GM10847 (cell line): ENCODE measurements at regions not wholly inside any gene's neighbourhood (a gene's known extent, or its start where the extent isn't known, plus 50 kb on each side); places are given as distances from the start of the nearest gene placed in this dataset.

Experiments
- POLR2A ChIP-seq: IDR thresholded peaks from 2 replicates; pipeline ENCODE4 v1.6.1; 2011; ENCODE audit not compliant: insufficient read length; ENCODE audit errors: extremely low read depth

GRCh38 chr14:65329911-65330310 is 82.6 kb upstream of the FUT8 start:
- no peak for TF ChIP-seq POLR2A

- no peak for TF ChIP-seq POLR2A
Measured at GRCh38 chr14:65330416-65330815, 82.1 kb upstream of the FUT8 start.

DNA sequence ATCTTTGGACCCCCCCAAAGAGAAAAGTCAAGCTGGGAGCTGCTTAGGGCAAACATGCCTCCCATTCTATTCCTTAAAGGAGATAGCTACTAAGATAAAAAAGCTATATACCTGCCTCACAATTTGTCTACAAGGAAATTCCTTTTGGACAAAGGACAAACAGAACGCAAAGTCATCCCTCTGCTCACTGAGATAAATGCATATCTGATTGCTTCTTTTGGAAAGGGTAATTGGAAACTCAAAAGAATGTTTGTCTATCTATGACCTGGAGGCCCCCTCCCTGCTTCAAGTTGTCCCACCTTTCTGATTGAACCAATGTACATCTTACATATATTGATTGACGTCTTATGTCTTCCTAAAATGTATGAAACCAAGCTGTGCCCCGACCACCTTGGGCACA is 80.9 kb upstream of the FUT8 start:
- TF ChIP-seq POLR2A = no peak

DNA sequence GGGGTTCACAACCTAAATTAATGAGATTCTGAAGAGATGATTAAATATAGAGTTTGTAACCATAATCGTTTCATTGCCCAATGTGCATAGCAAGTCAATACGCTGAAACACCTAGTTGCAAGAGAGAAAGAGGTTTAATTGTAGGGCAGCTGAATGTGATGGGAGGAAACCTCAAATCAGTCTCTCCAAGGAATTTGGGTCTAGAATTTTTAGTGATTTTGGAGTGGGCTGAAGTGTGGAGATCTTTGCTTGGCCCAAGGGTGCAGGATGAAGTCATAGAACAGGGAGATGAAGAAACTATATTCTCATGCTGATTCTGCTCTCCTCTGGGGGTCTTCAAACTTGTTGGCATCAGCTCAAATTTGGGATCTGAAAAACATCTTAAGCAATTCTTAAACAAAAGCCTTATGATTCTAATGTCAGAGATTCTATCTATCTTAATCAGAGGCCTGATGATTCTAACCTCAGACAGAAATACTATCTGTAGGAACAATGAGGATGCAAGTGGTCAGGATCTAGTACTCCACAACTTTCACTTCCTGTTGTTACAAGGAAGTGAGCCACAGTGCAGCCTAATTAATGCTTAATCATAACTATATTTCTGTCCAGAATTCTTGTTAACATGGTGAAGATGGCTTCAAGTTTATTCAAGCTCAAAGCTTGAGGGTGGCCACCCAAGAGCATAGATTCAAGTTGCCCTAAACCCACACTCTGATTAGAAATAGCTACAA is 80.2 kb upstream of the FUT8 start:
- TF ChIP-seq POLR2A = no peak

GRCh38 chr14:65333943-65334687 is 78.4 kb upstream of the FUT8 start:
- TF ChIP-seq POLR2A = no peak

DNA sequence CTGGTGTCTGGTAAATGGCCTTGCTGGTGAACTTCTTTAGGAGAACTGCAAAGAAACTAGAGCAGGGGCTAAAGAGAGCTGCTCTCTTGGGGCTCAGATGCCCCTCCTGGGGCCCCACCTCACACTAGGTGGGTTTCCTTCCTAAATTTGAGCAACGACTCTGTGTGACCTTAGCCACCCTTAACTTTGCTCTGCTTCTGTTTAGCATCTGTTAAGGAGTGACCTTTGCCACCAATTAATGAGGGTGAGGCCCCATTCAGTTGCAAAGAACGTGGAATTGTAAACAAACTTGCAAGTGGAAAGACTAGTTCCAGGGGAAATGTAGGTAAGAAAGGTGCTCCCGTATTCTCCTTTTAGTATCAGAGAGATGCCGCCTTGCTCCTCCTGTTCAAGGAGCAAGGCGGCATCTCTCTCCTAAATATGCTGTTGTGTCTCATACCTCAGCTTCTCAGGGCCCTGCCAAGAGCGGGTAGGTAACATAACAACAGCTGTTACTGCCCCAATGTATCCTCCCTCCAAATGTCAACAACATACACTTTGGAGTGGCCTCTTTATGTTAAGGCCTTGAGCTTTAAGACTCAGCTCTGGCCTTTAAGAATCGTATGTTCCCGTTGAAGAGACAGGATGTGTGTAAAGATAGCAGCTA is 77.6 kb upstream of the FUT8 start:
- TF ChIP-seq POLR2A = no peak

DNA sequence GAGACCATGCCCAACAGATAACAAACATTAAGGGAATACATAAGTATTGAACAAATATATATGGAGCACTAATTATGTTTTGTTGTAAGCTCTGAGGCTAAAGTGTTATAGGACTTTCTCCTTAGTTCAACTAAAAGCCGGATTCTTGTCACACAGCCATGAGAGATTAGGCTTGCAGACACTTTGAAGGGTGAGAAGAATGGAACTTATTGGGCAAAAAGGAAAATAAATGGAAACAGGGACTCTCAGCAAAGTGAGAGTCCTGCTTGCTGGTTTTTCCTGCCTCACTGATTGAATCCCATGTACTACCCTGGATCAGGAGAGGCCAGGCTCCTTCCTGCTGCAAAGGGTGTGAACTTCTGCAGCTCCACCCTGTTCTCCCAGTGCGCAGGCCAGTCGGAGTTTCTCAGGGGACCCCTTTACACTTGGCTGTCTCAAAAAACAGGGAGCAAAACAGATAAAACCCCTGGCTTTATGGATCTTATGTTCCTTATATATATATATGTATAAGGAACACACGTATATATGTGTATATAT is 77.1 kb upstream of the FUT8 start:
- no peak for TF ChIP-seq POLR2A

DNA sequence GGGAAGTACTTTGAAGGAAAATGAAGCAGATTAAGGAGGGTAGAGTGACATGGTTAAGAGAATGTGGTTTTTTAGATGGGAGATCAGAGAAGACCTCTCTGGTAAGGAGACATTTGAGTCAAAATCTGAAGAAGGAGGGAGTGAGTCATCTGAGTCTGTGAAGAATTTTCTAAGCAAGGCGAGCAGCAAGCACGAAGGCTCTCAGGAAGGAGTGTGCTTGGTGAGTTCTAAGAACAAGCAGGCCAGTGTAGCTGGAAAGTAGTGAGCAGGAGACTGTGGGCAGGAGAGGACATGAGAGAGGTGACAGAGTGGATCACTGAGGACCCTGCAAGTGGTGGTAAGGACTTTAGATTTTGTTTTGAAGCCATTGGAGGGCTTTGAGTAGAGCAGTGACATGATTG is 76.3 kb upstream of the FUT8 start:
- no peak for TF ChIP-seq POLR2A

- TF ChIP-seq POLR2A = no peak
Measured at GRCh38 chr14:65339866-65340265, 72.7 kb upstream of the FUT8 start.

DNA sequence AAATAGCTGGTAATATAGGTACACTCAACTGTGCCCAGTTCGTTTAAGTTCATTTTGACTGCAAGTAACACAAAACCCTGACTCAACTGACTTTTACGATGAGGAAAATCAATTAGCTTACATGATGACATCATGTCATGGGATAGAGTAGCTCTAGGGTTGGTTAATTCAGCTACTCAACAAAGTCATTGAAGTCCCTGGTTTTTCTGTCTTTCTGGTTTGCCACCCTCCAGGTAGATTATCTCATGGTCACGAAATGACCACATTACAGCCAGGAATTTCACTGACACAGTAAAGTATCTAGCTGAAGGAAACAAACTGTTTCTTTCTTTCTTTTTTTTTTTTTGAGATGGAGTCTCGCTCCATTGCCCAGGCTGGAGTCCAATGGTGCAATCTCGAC is 68.5 kb upstream of the FUT8 start:
- no peak for TF ChIP-seq POLR2A

DNA sequence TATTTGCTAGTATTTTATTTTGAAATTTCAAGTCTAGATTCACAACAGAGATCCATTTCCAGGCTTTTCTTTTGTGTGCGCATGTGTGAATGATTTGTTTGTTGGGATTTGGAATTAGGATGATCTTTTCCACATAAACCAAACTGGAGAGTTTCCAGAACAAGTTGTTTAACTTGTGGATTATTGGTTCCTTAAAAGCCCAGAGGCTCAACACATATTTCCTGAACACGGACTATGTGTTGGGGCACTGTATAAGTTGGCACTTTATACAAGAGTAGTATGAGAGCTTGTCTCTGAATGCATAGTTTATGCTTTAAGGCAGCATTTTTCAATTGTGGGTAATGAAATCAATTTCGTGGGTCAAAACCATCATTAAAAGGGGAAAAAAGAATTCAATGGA is 67.3 kb upstream of the FUT8 start:
- no peak for TF ChIP-seq POLR2A

GRCh38 chr14:65346474-65346873 is 66.1 kb upstream of the FUT8 start:
- TF ChIP-seq POLR2A = no peak

DNA sequence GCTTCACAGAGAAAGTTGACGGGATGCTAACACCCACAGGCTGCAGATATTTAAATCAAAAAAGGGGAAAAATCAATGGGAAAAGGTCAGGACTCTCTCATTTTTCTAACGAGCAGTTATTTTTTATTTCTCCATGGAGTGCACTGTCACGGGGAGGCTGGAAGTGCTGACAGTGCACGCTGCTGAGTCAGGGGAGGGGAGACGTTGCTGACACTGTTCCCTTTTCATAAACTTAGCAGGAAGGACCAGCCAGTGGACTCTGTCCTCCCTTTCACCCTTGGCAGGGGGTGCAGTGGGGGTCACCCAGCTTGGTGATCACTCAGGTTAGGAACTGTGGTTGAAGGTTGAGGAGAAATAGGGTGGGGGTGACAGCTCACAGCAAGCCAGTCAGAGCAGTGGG is 65.6 kb upstream of the FUT8 start:
- TF ChIP-seq POLR2A = no peak

DNA sequence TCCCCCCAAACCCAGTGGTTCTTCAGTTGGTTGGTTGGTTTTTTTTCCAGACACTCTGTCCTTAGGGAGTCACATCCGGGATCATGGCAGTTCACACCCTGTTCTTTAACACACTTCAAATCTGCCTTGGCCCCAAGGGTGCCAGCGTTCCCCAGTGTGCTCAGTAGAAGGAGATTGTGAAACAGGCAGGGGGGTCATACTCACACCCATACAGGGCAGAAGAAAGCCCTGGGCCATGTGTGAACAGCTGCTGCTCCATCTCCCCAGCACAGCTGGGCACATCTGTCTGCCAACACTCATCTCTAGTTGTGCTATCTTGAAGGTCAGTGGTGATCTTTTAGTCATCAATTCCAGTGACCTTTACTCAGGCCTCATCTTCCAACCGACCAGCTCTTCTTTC is 64.4 kb upstream of the FUT8 start:
- TF ChIP-seq POLR2A = no peak

- TF ChIP-seq POLR2A = no peak
Measured at GRCh38 chr14:65349100-65349499, 63.4 kb upstream of the FUT8 start.
